HepG2 (cell line): ENCODE measurements at regions not wholly inside any gene's neighbourhood (a gene's known extent, or its start where the extent isn't known, plus 50 kb on each side); places are given as distances from the start of the nearest gene placed in this dataset.

Source experiments
- ATAC-seq: fragments of 200-7000 bp; cut with Tn5 transposase; 3 replicates; pipeline ENCODE4 v1.9.1; 2020; ENCODE audit warnings: mild to moderate bottlenecking, moderate library complexity
- BruUV-seq: library from RNA; stranded (reverse); fragments of 400-500 nt; replicated peaks from 2 replicates; lab custom pipeline; 2021; lab: Mats Ljungman, UMichigan
- CTCF ChIA-PET: fragments of 300-600 bp; formaldehyde crosslinking; extraction: SDS; loops from one replicate; lab custom pipeline; 2021; ENCODE audit warnings: low total read pairs, inconsistent platforms, low intra/inter-chr PET ratio; lab: Yijun Ruan, JAX
- POLR2A ChIA-PET: fragments of 350-600 bp; sonication (Branson Sonifier 250); formaldehyde crosslinking; loops from one replicate; lab custom pipeline; 2020; ENCODE audit warnings: antibody characterized with exemption, inconsistent platforms; lab: Yijun Ruan, JAX
- DNase-seq: peaks from one replicate; pipeline ENCODE4 v3.0.0-alpha.2; 2015; ENCODE audit warnings: low spot score
- FAIRE-seq: peaks from 3 replicates; lab custom pipeline; 2011; peaks lifted over from hg19 to GRCh38; lab: Jason Lieb, UNC
- H2AFZ ChIP-seq: one replicate; pipeline ENCODE4 v1.6.1; 2011; ENCODE audit warnings: low read length, inconsistent platforms
- H3K27ac ChIP-seq: fragments of 300-600 bp; 3 replicates; pipeline ENCODE4 v1.8.0; 2011; ENCODE audit warnings: mixed run types, mild to moderate bottlenecking, mixed read lengths, low read length, inconsistent platforms; ENCODE audit not compliant: insufficient read depth; ENCODE audit errors: extremely low read length
- H3K27me3 ChIP-seq, 2 experiments: fragments of 200-600 bp in 1 of 2; 2 replicates in 1 of 2; 3 replicates in 1 of 2; pipeline versions ENCODE4 v1.6.0 to v1.8.0; 2011; ENCODE audit warnings: low read length in 2 of 2, mild to moderate bottlenecking in 2 of 2, moderate library complexity in 2 of 2, inconsistent platforms in 1 of 2; ENCODE audit not compliant: insufficient read depth in 2 of 2, control insufficient read depth in 1 of 2
- H3K36me3 ChIP-seq, 2 experiments: fragments of 200-600 bp in 1 of 2; replicated peaks in 1 of 2; 2 replicates in 1 of 2; 3 replicates in 1 of 2; pipeline versions ENCODE4 v1.5.1 to v1.8.0; 2011; ENCODE audit warnings: low read length in 2 of 2, inconsistent platforms in 1 of 2; ENCODE audit not compliant: insufficient read depth in 2 of 2, control insufficient read depth in 1 of 2
- H3K4me1 ChIP-seq: 2 replicates; pipeline ENCODE4 v1.5.1; 2012; ENCODE audit warnings: low read length, inconsistent platforms; ENCODE audit not compliant: insufficient read depth
- H3K4me2 ChIP-seq: 2 replicates; pipeline ENCODE4 v1.6.0; 2011; ENCODE audit warnings: low read depth, low read length, inconsistent platforms
- H3K4me3 ChIP-seq, 3 experiments: fragments of 200-600 bp in 1 of 3; sonication (generic), shearing (Covaris generic) in 1 of 3; replicated peaks in 1 of 3; 2 replicates each; pipeline ENCODE4 v1.5.1; 2011 to 2016; ENCODE audit warnings: low read length in 3 of 3, inconsistent platforms in 2 of 3, low read depth in 2 of 3, mild to moderate bottlenecking in 2 of 3, control low read depth in 1 of 3, mixed read lengths in 1 of 3; ENCODE audit not compliant: insufficient read depth in 1 of 3
- H3K79me2 ChIP-seq: one replicate; pipeline ENCODE4 v1.6.1; 2011; ENCODE audit warnings: low read length, inconsistent platforms; ENCODE audit not compliant: insufficient read depth
- H3K9ac ChIP-seq: 2 replicates; pipeline ENCODE4 v1.6.0; 2011; ENCODE audit warnings: mild to moderate bottlenecking, low read depth, low read length, inconsistent platforms; ENCODE audit not compliant: insufficient read depth
- H3K9me3 ChIP-seq: 2 replicates; pipeline ENCODE4 v1.5.1; 2012; ENCODE audit warnings: mild to moderate bottlenecking, low read length
- H4K20me1 ChIP-seq: 2 replicates; pipeline ENCODE4 v1.6.0; 2011; ENCODE audit warnings: inconsistent platforms, mild to moderate bottlenecking, low read length, moderate library complexity; ENCODE audit not compliant: insufficient read depth
- FOXK1 ChIP-seq: sonication (generic); formaldehyde crosslinking; IDR thresholded peaks from 2 replicates; pipeline ENCODE4 v1.4.0; 2020; ENCODE audit warnings: low read depth, missing genetic modification reagents, borderline replicate concordance
- GATAD1 ChIP-seq: IDR thresholded peaks from 2 replicates; pipeline ENCODE4 v1.6.1; 2016; ENCODE audit warnings: missing genetic modification reagents, missing compliant biosample characterization
- NONO ChIP-seq, 2 experiments: fragments of 450-650 bp in 1 of 2; sonication (generic) in 1 of 2; formaldehyde crosslinking in 1 of 2; IDR thresholded peaks in 1 of 2; conservative IDR thresholded peaks in 1 of 2; 2 replicates each; pipeline versions ENCODE4 v1.6.1 to v1.8.0; 2017 to 2022; ENCODE audit warnings: mild to moderate bottlenecking in 1 of 2, missing genetic modification reagents in 1 of 2, moderate library complexity in 1 of 2
- PAXIP1 ChIP-seq: sonication (generic); formaldehyde crosslinking; conservative IDR thresholded peaks from 2 replicates; pipeline ENCODE4 v1.4.0; 2020; ENCODE audit warnings: mild to moderate bottlenecking, missing genetic modification reagents, moderate library complexity
- RCOR2 ChIP-seq: IDR thresholded peaks from 2 replicates; pipeline ENCODE4 v1.6.1; 2016; ENCODE audit warnings: missing biosample characterization, missing genetic modification reagents
- TRAFD1 ChIP-seq: sonication (generic); formaldehyde crosslinking; IDR thresholded peaks from 2 replicates; pipeline ENCODE4 v1.5.1; 2020; ENCODE audit warnings: missing genetic modification reagents, mild to moderate bottlenecking, borderline replicate concordance
- ZBTB8A ChIP-seq: sonication (generic); formaldehyde crosslinking; IDR thresholded peaks from 2 replicates; pipeline ENCODE4 v1.4.0; 2020; ENCODE audit warnings: mild to moderate bottlenecking, low read depth, missing genetic modification reagents, borderline replicate concordance
- ZHX1 ChIP-seq: sonication (generic); formaldehyde crosslinking; IDR thresholded peaks from 2 replicates; pipeline ENCODE4 v1.8.1; 2022; ENCODE audit warnings: low read depth, mild to moderate bottlenecking, missing genetic modification reagents
- ZMYM4 ChIP-seq: sonication (generic); formaldehyde crosslinking; IDR thresholded peaks from 2 replicates; pipeline ENCODE4 v1.8.1; 2023; ENCODE audit warnings: mild to moderate bottlenecking, missing genetic modification reagents
- ZNF24 ChIP-seq: fragments of 450-650 bp; IDR thresholded peaks from 2 replicates; pipeline ENCODE4 v1.6.1; 2017; ENCODE audit warnings: antibody characterized with exemption, mild to moderate bottlenecking
- ZNF275 ChIP-seq: sonication (generic); formaldehyde crosslinking; IDR thresholded peaks from 2 replicates; pipeline ENCODE4 v1.8.0; 2022; ENCODE audit warnings: missing genetic modification reagents, mild to moderate bottlenecking, inconsistent platforms, borderline replicate concordance
- ZNF329 ChIP-seq: sonication (generic); formaldehyde crosslinking; IDR thresholded peaks from 2 replicates; pipeline ENCODE4 v1.9.0; 2021; ENCODE audit warnings: low read depth, mild to moderate bottlenecking, missing genetic modification reagents
- ZNF382 ChIP-seq: sonication (generic); formaldehyde crosslinking; IDR thresholded peaks from 2 replicates; pipeline ENCODE4 v1.5.0; 2020; ENCODE audit warnings: missing genetic modification reagents, mild to moderate bottlenecking, borderline replicate concordance
- WGBS: methylation state at CpG from one replicate; pipeline ENCODE4 v1.1.6; 2017; ENCODE audit warnings: low lambda C conversion rate; 5-methylcytosine and 5-hydroxymethylcytosine counted together
- in situ Hi-C: cut with HindIII; loops from 2 replicates; pipeline ENCODE4 v1.10.0; 2017; ENCODE audit warnings: low pct_unique_long_range_greater_than_20kb; ENCODE audit not compliant: extremely low pct_ligation_motif_present
- intact Hi-C: fragments of 100-400 bp; cut with micrococcal nuclease; formaldehyde crosslinking; loops from one replicate; pipeline ENCODE4 v1.10.0; 2022; ENCODE audit not compliant: unreplicated experiment

- TF ChIP-seq ZNF329 (CRISPR knock-in tag), result no peak
Measured at GRCh38 chr5:97676608-97677007, 493.6 kb upstream of the RIOK2 start (continued).

- no TSS peak for BruUV-seq
- ChIA-PET POLR2A (no interaction called here), CTCF (no interaction called here)
- Histone ChIP-seq H3K4me1 (no peaks in the 10 kb centered on the region), H2AFZ (no peak overlapping the region), H3K9ac (no peak overlapping the region), H3K27me3 (no peaks in the 10 kb centered on the region), H3K4me2 (no peak overlapping the region), H4K20me1 (no peaks in the 10 kb centered on the region), H3K27ac (no peak overlapping the region), H3K9me3 (peaks cover 12% of the 10 kb centered on the region), H3K4me3 (no peak overlapping the region), H3K79me2 (no peaks in the 10 kb centered on the region), H3K36me3 (no peaks in the 10 kb centered on the region)
- intact Hi-C loops (no loop called here), in situ Hi-C loops (no loop called here)
- no peak for FAIRE-seq
- DNase-seq, result no peak
- WGBS, result 12% methylated on average over 4 of the region's 4 CpGs
- no peak for ATAC-seq
- TF ChIP-seq PAXIP1 (CRISPR knock-in tag) (no peak), ZNF24 (no peak), RCOR2 (CRISPR knock-in tag) (no peak), GATAD1 (no peak), FOXK1 (CRISPR knock-in tag) (no peak), ZNF382 (no peak), ZBTB8A (CRISPR knock-in tag) (no peak), ZHX1 (CRISPR knock-in tag) (no peak), TRAFD1 (no peak), ZMYM4 (CRISPR knock-in tag) (no peak), NONO (IDR thresholded peaks at IDR 0.05) (no peak), NONO (CRISPR knock-in tag; conservative IDR thresholded peaks at IDR 0.05) (no peak), ZNF275 (CRISPR knock-in tag) (no peak)
Measured at GRCh38 chr5:97694091-97694490, 511.0 kb upstream of the RIOK2 start.
